ENCODE measurements at regions not wholly inside any gene's neighbourhood (a gene's known extent, or its start where the extent isn't known, plus 50 kb on each side); places are given as distances from the start of the nearest gene placed in this dataset.

- no peak for TF ChIP-seq POLR2A (IDR thresholded peaks at IDR 0.05)
- TF ChIP-seq CTCF (IDR thresholded peaks at IDR 0.05): no peak
These were observed 678.2 kb downstream of the ADGRL2 start for GRCh38 chr1:82478916-82479315.

Data from Peyer's patch (tissue), 4 donors.